NCI-H2081 treated with DMSO at 0.1 percent for 48 hours (cell line): ENCODE measurements at regions not wholly inside any gene's neighbourhood (a gene's known extent, or its start where the extent isn't known, plus 50 kb on each side); places are given as distances from the start of the nearest gene placed in this dataset.

Experiments
- DNase-seq: peaks from one replicate; lab custom pipeline; 2025; lab: John Stamatoyannopoulos, UW

DNA sequence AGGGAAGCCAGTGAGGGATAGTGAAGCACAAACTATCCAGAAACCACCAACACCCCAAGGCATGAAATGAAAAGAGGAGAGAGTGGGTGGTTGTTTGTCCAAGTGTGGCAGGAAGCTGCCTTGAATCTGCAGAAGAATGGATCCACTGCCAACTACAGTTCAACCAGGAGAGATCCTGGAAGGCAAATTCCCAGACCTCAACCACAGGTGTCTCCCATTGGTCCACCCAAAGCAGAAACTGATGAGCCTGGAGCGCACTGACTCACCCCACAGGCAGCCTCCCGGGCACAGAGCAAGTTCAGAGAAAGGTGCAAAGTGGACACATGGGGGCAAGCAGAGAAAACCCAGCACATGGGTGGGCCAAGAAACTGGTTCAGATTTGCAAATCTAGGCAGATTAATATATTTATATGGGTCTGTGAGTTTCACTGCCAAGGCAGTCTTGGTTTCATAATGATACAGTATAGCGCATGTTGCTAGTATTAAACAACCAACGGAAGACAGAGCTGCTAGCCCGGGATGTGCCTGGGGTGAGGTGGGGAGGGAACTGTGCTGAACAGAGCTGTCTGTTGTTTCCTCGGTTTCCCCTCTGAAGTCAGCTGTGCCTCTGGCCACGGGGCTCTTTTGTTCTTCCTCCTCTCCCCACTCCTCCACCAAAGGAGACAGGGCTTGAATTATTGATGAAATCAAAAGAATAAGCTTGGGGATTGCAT lies 416.2 kb upstream of the CCDC196 start:
- no peak for DNase-seq

DNA sequence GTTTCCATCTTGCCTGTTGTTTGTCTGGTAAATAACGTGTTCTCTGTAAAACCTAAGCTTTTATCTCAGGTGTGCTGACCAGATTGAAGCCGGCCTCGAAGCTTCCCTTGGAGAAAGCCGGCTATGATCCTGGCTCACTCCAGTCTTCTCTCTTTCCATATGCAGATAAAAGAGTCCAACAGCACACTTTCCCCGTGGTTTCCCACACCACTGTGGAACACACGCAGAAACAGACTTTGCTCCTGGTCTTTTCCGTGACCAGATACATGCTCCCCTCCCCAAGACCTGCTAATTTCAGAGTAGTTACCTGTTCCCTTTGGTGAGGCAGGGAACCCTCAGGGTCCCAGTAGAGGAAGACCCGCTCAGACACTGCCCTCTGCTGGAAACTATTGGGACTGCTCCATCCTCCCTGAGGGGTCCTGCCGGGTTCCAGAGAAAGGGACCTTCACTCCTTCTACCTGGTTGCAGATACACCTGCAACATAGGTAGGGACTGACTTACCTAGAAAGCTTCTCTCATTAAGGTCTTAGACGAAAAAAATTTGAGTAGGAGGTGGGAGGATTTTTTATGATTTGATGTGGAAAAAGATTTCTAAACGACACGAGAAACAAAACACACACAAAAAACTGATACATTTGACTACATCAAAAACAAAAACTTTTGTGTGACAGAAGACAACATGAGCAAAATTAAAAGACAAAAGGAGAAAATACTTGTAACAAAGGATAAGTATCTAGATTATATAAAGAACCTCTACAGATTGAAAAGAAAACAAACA lies 415.4 kb upstream of the CCDC196 start:
- no peak for DNase-seq

DNA sequence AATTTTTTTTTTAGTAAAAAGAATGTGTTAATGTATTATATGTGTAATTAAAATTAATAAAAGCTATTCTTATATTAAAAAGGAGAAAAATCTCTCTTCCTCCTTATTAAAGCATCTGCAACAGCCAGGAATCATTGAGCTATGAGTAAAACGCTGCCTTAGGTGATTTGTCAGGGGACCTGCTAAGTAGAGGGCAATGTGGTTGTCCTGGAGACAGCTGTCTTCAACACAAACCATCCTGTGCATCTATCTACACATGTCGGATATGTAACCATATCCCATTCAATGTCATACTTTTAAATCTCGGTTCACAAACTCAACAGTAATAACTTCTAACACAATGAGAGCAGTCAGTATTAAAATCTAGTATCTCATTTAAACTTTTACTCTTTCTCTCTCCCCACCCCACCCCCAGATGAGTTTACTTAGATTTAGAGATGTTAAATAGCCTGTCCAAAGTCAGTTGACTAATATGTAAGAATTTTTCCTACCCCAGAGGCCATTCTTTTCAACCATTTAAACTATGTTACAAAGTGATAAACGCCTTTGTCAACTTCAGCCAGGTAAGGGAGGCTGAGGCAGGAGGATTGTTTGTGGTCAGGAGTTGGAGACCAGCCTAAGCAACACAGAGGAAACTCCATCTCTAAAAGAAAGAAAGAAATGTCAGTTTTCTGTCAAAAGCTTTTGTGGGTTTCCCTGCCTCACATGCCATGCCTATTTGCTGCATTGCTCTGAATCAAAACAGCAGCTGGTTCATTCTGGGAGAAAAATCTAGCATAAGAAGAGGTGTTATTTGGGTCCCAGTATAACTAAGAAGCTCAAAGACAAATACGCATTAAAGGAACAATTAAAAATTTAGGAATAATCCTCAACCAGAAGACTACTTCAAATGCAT lies 413.7 kb upstream of the CCDC196 start:
- DNase-seq = no peak

DNA sequence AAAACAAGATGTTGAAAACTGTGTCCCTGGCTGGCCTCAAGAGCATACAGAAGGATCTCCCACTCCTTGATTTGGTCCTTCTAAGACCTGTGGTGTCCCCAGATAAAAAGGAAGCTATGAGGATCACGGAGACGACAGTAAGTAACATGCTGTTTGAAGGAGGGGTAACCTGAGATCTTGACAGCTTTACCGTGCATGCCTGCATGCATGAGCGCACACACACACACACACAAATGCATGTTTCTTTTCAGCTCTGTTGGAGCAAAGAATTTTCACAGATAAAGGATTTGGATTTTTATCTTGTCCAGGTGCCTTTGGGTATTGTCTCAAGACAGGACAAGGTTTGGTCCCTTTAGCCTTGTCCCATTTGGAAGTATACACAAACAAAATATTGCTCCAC lies 411.6 kb upstream of the CCDC196 start:
- DNase-seq = no peak

DNA sequence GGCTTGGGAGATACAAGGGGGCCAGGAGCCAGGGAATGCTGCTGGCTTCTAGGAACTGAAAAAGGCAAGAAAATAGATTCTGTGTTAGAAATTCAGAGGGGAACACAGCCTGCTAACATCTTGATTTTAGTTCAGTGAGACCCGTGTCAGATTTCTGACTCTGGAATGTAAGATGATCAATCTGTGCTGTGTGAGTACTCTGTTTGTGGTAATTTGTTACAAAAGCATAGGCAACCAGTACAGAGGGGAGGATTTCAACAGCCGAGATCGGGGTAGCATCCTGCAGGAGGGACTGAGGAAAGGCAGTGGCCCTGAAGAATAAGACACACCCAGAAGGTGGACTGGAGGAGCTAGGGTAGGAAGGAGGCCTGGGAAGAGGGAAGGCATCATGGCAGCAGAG lies 410.0 kb upstream of the CCDC196 start:
- DNase-seq = no peak

DNA sequence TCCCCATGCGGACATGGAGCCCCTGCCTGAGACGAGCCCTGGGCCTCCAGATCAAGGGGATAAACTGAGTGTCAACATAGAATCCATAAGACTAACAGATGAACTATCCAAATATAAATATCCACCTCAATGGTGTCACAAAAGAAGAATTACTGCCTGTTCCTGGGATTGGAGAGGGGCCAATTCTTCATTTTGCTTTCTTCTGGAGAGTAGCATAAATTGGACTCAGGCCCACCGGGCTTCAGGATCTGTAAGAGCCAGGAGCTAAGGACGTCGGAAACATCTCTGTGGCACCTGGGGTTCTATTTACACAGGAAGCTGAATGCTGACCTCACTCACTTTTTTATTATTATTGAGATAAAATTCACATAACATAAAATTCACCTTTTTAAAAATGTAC lies 408.2 kb upstream of the CCDC196 start:
- no peak for DNase-seq

DNA sequence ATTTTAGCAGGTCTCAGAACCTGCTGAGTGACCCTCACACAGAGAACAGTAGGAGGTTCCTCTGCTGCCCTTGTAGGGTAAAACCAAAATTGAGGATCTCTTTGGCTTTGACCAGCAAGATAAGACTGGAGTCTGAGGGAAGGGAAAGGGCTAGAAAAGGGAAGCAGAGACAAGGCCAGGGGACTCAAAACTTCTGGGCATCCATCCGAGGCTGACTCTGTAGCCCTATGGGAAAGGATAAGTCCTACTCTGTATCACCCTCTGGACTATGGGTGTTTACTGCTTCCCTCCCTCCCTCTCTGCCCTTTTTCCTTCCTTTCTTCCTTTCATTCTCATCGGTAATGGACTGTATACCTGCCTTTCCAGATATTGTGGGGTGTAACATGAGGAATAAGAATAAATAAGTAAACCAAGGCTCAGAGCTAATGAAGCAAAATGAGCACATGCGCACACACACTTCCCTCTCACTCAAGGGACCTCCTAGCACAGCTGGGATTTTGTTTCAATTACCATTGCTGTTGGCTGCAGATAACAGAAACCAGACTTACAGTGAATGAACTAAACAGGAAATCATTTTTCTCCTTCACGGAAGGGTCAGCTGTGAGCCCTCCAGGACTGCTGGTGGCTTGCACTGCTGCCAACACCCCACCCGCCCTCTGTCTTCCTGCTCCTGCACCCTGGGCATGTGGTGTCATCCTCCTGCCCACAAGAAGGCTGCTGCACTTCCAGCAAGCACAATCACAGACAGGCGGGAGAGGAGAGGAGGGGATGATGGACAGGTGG lies 404.4 kb upstream of the CCDC196 start:
- no peak for DNase-seq

DNA sequence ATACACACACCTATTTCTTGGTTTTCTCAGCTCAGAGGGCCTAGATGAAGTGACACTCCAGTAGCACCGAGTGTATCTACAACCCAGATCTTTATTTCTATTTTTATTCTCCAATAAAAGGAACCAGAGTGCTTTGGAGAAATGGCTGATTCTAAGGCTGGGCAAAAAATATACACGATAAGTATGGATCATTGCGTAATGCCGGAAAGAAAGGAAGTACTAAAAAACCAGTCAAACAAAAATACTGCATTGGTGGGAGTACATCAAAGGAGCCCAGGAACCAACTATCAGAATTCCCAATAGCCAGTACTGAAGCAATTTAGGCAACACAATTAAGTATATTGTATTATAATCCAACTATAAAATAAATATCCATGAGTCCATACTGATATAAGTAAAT lies 400.9 kb upstream of the CCDC196 start:
- no peak for DNase-seq

DNA sequence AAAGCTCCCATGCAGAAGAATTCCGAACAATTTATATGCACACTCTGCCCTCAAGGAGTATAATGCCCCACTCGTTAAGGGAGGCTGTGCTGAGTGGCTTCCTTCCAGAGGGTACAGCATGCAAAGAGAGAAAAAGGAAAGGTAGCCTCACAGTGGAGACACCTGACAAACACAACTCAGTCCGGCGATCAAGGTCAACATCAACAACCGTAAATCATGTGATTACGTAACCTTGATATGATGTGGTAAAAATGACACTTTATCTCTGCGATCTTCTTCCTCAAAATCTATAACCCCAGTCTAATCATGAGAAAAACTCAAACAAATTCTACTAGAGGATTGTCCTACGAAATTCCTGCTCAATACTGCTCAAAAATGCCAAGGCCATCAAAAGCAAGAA lies 400.5 kb upstream of the CCDC196 start:
- no peak for DNase-seq

DNA sequence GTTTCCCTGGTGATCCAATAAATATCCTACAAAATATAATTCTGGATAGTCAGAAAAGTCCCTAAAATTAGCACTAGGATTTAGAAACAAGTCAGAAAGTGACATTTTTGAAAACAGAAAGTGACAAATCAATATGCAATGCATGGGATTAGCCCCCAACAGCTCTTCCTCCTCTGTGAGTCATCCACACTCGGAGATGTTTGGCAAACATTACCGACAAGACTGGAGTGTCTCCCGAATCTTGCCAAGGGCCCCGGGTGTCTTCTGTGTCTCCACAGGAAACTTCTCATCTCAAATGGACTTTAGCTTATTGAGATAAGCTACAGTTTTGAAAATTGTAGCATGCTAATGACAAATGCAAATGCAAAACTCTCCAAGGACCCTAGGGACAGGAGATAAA lies 398.9 kb upstream of the CCDC196 start:
- DNase-seq = no peak

DNA sequence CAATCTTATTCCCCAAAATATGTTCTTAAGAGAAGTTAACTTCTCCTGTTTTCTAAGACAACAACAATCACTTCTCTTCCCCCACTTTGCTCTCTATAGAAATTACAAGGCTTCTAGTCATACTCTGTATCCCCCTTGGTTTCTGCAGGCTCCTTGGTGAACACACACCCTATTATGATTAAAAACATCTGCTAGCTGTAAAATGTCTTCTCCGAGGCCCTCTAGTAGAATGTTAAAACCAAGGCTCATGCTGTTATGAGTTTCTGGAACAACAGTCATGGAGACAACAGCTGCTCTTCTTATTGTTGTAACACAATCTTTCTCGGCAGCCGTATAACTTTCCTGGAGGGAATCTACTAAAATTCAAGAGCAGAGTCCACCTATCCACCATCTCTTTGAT lies 397.5 kb upstream of the CCDC196 start:
- DNase-seq = no peak

DNA sequence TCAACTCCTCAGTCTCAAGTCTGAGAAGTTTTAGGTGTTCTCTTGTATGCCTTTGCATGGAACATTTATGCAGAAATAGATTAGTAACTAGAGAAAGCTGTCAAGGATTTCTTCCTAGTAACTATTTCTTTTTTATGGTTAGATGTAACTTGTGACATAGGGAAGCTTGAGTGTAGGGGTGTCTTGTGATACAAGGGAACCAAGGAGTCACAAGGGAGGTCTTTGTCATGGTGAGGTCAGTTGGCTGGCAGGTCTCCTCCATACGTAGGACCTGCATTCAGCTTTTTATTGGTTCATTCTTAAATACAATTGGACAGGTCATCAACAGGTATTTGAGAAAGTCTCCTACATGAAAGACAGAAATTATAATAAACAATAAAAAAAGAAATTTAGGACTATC lies 394.0 kb upstream of the CCDC196 start:
- no peak for DNase-seq

DNA sequence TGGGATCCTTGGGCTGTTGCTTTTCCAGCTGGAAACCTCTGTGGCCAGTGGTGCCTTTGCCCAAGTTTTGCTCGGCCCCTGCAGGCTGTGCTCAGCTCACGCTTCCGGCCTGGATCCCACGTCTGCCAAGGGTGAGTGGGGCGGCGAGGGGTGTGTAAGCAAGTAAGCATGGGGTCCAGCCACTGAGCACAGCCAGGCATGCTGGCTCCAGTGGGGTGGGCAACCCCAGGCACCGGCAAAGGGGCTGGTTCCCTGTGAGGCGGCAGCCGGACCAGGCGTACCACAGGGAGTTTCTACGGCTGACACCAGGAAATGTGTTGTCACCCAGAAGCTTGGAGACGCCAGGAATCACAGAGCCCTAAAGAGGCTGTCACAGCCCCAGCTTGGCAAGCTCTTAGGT lies 393.4 kb upstream of the CCDC196 start:
- no peak for DNase-seq

DNA sequence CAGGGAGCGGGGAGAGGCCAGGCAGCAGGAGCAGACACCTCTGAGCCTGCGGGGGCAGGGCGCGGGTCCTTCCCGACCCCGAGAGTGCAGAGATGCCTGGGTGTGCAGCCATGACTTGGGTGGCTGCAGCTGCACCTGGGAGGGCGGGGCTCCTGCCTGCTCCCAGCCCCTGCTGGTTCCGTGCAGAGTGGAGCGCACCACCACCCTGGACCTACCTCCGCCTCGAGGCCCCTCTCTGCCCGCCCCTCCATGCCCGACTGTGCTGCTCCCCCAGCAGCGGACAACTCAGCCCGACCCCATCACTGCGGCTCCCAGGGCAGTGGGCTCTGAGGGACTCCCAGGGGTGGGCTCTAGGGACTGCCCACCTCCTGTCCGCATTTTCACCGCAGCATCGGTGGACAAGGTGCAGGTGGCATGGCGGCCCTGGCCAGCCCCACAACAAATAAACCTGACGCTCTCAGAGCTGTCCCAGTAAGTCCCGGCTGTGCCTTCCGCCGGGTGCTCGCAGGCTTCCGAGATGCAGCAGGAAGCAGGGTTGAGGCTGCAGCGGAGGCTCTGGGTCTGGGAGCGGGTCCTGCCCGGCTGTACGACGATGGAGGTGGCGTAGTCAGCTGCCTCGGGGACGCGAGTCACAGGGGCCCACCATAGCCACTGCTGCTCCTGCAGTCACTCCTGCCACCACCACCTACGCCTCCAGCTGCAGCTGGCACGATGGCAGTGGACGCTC lies 392.0 kb upstream of the CCDC196 start:
- DNase-seq = no peak

DNA sequence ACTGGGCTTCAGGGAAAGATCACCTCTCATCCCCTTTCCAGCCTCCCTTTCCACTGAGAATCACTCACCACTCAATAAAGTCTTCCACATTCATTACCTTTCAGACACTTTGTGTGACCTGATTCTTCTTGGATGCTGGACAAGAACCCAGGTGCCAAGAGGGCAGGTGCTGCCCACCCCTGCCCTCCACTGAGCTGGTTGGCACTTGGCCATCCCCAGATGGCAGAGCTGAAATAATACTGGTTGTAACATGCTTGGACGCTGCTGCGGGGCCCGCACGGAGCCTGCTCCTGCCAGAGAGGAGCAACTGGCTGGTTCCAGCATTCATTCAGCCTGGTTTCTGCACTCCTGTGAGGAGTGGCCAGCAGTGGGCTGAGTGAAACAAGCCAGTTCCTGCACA lies 386.7 kb upstream of the CCDC196 start:
- no peak for DNase-seq

DNA sequence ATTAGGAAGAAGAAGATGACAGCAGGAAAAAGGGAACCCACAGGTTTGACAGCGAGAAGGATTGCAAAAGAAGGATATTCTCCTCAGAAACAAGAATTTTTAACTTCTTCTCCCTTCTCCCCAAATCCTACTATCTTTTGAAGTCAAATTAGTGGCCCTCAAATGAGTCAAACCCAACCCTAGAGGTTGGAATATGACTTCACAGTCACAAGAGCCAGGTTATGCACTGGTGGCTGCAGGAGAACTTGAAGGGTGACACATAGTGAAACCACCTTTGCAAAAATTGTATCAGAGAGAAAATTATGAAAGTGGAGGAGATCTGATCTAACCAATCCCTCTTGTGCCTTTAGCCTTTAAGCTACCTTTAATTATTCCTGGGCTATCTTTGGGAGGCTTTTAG lies 386.2 kb upstream of the CCDC196 start:
- no peak for DNase-seq

DNA sequence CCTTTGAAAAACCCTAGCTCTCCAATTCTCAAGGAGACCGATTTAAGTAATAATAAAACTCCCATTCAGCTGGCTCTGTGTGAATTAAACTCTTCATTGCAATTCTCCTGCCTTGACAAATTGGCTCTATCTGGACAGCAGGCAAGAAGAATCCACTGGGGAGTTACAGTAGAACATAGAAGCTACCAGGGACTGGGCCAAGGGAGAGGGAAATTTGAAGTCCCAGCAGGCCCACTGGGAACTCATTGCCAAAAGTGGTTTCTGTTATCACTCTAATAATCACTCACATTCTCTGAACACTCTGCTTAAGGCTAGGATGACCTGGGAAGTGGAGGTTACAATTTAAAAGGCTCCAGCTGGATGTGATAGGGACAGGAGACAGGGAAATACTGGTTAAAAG lies 384.5 kb upstream of the CCDC196 start:
- no peak for DNase-seq

DNA sequence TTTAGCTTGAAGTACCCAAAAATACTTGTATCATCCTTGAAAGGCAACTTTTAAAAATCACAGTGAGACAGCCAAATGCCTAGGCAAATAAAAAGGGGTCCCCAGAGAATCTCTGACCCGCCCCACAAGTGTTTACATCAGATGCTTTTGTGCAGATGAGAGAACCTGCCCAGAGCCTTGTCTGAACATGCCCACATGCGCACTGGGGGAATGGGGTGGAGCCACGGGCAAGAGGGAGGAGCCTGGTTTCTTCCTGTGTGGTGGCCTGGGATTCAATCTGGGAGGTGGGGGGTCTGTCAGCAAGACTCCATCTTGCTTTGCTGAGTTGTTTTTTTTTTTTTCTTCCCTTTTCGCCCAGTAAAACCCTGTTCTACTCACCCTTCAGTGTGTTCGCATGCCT lies 381.7 kb upstream of the CCDC196 start:
- DNase-seq = no peak

DNA sequence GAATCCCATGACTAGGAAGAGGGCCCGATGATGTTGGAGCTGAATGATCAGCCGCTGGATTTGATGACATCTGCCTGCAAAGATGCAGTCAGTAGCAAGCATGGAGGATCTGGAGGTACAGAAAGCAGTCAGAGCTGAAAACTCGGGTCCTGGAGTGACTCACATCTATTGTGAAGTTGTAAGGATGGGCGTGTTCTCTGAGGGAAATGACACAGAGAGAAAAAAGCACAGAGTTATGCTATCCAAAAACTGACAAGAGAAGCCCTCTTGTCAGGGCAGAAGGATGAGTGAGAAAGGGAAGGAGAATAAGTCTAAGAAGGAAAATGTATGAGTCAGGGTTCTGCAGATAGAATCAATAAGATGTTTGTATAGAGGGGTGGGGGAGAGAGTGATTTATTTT lies 380.4 kb upstream of the CCDC196 start:
- no peak for DNase-seq

DNA sequence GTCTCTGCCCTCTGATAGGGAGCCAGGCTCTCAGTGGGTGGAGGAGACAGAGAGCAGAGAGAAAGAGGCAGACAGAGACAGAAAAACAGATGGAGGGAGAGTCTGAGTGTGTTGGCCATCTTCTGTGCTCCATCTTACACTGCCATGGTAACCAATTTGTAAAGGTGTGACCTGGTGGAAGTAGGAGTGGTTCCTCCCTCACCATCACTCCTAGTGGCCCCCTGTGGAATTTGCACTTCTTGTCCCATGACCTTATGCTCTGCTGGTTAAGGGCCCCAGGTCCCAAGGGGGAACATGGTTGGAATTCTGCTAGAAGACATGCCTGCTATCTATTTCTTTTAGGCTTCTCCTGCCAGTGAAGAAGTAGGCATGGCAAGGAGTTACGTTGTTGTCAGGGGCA lies 376.7 kb upstream of the CCDC196 start:
- no peak for DNase-seq

DNA sequence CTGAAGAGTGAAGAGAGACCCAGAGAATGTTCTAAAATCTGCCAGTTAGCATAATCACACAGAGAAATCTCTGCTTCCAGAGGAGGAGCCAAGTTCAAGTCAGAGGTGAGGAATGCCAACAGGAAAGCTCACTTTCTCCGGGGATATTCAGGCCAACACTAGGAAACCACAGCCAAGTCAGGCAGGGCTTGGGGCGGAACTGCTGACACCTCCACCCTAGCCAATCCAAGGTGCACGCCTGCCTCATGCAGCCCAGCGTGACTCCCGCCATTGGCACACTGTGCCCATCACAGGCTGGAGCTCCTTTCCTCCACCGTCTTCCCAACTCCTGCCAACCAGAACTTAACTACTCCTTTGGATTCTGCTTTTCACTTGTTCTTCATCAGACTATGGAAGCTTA lies 374.3 kb upstream of the CCDC196 start:
- no peak for DNase-seq
